ENCODE measurements at regions not wholly inside any gene's neighbourhood (a gene's known extent, or its start where the extent isn't known, plus 50 kb on each side); places are given as distances from the start of the nearest gene placed in this dataset.

- TF ChIP-seq ZNF449 (tag by site-specific recombination; IDR thresholded peaks at IDR 0.05) (no peak), ZBTB11 (tag by site-specific recombination; conservative IDR thresholded peaks at IDR 0.05; ENCODE audit: low read depth) (no peak), ZNF670 (tag by site-specific recombination; IDR thresholded peaks at IDR 0.05; ENCODE audit: low read depth) (no peak), YY1 (tag by site-specific recombination; IDR thresholded peaks at IDR 0.05) (no peak), ZBTB21 (tag by site-specific recombination; IDR thresholded peaks at IDR 0.05) (no peak), ZNF518A (tag by site-specific recombination; conservative IDR thresholded peaks at IDR 0.05; ENCODE audit: low read depth) (no peak), ZNF184 (tag by site-specific recombination; IDR thresholded peaks at IDR 0.05) (no peak), TCF7L2 (IDR thresholded peaks at IDR 0.05; ENCODE audit: borderline replicate concordance, low read depth, low read length) (no peak)
- TF ChIP-seq, protein P1, sequence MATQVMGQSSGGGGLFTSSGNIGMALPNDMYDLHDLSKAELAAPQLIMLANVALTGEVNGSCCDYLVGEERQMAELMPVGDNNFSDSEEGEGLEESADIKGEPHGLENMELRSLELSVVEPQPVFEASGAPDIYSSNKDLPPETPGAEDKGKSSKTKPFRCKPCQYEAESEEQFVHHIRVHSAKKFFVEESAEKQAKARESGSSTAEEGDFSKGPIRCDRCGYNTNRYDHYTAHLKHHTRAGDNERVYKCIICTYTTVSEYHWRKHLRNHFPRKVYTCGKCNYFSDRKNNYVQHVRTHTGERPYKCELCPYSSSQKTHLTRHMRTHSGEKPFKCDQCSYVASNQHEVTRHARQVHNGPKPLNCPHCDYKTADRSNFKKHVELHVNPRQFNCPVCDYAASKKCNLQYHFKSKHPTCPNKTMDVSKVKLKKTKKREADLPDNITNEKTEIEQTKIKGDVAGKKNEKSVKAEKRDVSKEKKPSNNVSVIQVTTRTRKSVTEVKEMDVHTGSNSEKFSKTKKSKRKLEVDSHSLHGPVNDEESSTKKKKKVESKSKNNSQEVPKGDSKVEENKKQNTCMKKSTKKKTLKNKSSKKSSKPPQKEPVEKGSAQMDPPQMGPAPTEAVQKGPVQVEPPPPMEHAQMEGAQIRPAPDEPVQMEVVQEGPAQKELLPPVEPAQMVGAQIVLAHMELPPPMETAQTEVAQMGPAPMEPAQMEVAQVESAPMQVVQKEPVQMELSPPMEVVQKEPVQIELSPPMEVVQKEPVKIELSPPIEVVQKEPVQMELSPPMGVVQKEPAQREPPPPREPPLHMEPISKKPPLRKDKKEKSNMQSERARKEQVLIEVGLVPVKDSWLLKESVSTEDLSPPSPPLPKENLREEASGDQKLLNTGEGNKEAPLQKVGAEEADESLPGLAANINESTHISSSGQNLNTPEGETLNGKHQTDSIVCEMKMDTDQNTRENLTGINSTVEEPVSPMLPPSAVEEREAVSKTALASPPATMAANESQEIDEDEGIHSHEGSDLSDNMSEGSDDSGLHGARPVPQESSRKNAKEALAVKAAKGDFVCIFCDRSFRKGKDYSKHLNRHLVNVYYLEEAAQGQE (tag by site-specific recombination; IDR thresholded peaks at IDR 0.05): no peak
- TF ChIP-seq, protein P2, sequence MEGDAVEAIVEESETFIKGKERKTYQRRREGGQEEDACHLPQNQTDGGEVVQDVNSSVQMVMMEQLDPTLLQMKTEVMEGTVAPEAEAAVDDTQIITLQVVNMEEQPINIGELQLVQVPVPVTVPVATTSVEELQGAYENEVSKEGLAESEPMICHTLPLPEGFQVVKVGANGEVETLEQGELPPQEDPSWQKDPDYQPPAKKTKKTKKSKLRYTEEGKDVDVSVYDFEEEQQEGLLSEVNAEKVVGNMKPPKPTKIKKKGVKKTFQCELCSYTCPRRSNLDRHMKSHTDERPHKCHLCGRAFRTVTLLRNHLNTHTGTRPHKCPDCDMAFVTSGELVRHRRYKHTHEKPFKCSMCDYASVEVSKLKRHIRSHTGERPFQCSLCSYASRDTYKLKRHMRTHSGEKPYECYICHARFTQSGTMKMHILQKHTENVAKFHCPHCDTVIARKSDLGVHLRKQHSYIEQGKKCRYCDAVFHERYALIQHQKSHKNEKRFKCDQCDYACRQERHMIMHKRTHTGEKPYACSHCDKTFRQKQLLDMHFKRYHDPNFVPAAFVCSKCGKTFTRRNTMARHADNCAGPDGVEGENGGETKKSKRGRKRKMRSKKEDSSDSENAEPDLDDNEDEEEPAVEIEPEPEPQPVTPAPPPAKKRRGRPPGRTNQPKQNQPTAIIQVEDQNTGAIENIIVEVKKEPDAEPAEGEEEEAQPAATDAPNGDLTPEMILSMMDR (tag by site-specific recombination; IDR thresholded peaks at IDR 0.05): no peak
- TF ChIP-seq, protein P3, sequence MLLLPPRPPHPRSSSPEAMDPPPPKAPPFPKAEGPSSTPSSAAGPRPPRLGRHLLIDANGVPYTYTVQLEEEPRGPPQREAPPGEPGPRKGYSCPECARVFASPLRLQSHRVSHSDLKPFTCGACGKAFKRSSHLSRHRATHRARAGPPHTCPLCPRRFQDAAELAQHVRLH (tag by site-specific recombination; IDR thresholded peaks at IDR 0.05): no peak
Observed at GRCh38 chr12:93055221-93055620, 126.1 kb upstream of the EEA1 start.

All from HEK293 (cell line).